CD14-positive monocyte (primary cell): ENCODE measurements at regions not wholly inside any gene's neighbourhood (a gene's known extent, or its start where the extent isn't known, plus 50 kb on each side); places are given as distances from the start of the nearest gene placed in this dataset.

Experiments used
- DNase-seq, 3 donors: peaks; one replicate each; pipeline ENCODE4 v3.0.0-alpha.2; 2011 to 2022
- H2AFZ ChIP-seq: 2 replicates; pipeline ENCODE4 v1.6.0; 2012; ENCODE audit warnings: mild to moderate bottlenecking, low read depth, low read length, inconsistent platforms; ENCODE audit not compliant: insufficient read depth, poor library complexity, severe bottlenecking
- H3K27ac ChIP-seq, 2 donors: 1 replicate in 1 of 2; 2 replicates in 1 of 2; pipeline ENCODE4 v1.5.1; 2012 to 2013; ENCODE audit warnings: low read length in 2 of 2, control low read depth in 1 of 2, inconsistent platforms in 1 of 2, low read depth in 1 of 2, mild to moderate bottlenecking in 1 of 2
- H3K27me3 ChIP-seq, 2 donors: one replicate each; pipeline versions ENCODE4 v1.6.0 to v1.6.1; 2011 to 2013; ENCODE audit warnings: low read length in 2 of 2; ENCODE audit not compliant: control insufficient read depth in 2 of 2, insufficient read depth in 2 of 2
- H3K36me3 ChIP-seq, 2 donors: replicated peaks in 1 of 2; 1 replicate in 1 of 2; 2 replicates in 1 of 2; pipeline versions ENCODE4 v1.5.1 to v1.6.1; 2012 to 2013; ENCODE audit warnings: low read length in 2 of 2, control low read depth in 1 of 2, inconsistent platforms in 1 of 2, mild to moderate bottlenecking in 1 of 2; ENCODE audit not compliant: insufficient read depth in 2 of 2, control insufficient read depth in 1 of 2
- H3K4me1 ChIP-seq, 2 donors: 1 replicate in 1 of 2; 2 replicates in 1 of 2; pipeline versions ENCODE4 v1.5.1 to v1.6.1; 2012 to 2013; ENCODE audit warnings: low read length in 2 of 2, control low read depth in 1 of 2, inconsistent platforms in 1 of 2, mild to moderate bottlenecking in 1 of 2, moderate library complexity in 1 of 2; ENCODE audit not compliant: insufficient read depth in 2 of 2, control insufficient read depth in 1 of 2
- H3K4me2 ChIP-seq: replicated peaks from 2 replicates; pipeline ENCODE3; 2012; ENCODE audit warnings: low read length, moderate library complexity, mild to moderate bottlenecking; ENCODE audit not compliant: poor library complexity, severe bottlenecking; ENCODE audit errors: extremely low read depth
- H3K4me3 ChIP-seq, 3 experiments: fragments of 200-600 bp in 1 of 3; sonication (generic) in 1 of 3; replicated peaks in 1 of 3; 1 replicate in 2 of 3; 2 replicates in 1 of 3; pipeline ENCODE4 v1.5.1; 2011 to 2013; ENCODE audit warnings: low read length in 3 of 3, mild to moderate bottlenecking in 3 of 3, control low read depth in 2 of 3, low read depth in 2 of 3, inconsistent platforms in 1 of 3, moderate library complexity in 1 of 3
- H3K79me2 ChIP-seq: 2 replicates; pipeline ENCODE4 v1.6.0; 2012; ENCODE audit warnings: mild to moderate bottlenecking, control low read depth, inconsistent platforms, low read length, moderate library complexity; ENCODE audit not compliant: insufficient read depth
- H3K9ac ChIP-seq: 2 replicates; pipeline ENCODE4 v1.6.0; 2017; ENCODE audit warnings: low read length, mild to moderate bottlenecking; ENCODE audit not compliant: insufficient read depth, poor library complexity, severe bottlenecking
- H3K9me3 ChIP-seq, 2 donors: replicated peaks in 1 of 2; 1 replicate in 1 of 2; 2 replicates in 1 of 2; pipeline versions ENCODE4 v1.5.1 to v1.6.1; 2012 to 2013; ENCODE audit warnings: low read length in 2 of 2, control low read depth in 1 of 2; ENCODE audit not compliant: control insufficient read depth in 1 of 2, insufficient read depth in 1 of 2
- H4K20me1 ChIP-seq: 2 replicates; pipeline ENCODE4 v1.6.0; 2012; ENCODE audit warnings: mild to moderate bottlenecking, low read length, control low read depth, moderate library complexity; ENCODE audit not compliant: insufficient read depth
- H3K27ac Mint-ChIP-seq, 7 donors: one replicate each; pipeline ENCODE4 v1.8.0; 2020; ENCODE audit warnings: mild to moderate bottlenecking in 7 of 7, mixed read lengths in 7 of 7, moderate library complexity in 6 of 7, inconsistent platforms in 2 of 7
- H3K27me3 Mint-ChIP-seq, 3 donors: one replicate each; pipeline ENCODE4 v1.8.0; 2021 to 2022; ENCODE audit warnings: low read depth in 3 of 3, mild to moderate bottlenecking in 3 of 3, mixed read lengths in 3 of 3, moderate library complexity in 3 of 3, inconsistent platforms in 1 of 3
- H3K36me3 Mint-ChIP-seq, 2 donors: one replicate each; pipeline ENCODE4 v1.8.0; 2020; ENCODE audit warnings: mixed read lengths in 2 of 2, inconsistent platforms in 1 of 2, mild to moderate bottlenecking in 1 of 2
- H3K4me1 Mint-ChIP-seq: one replicate; pipeline ENCODE4 v1.8.0; 2020; ENCODE audit warnings: mild to moderate bottlenecking, mixed read lengths
- H3K4me3 Mint-ChIP-seq, 2 donors: one replicate each; pipeline ENCODE4 v1.8.0; 2020; ENCODE audit warnings: mild to moderate bottlenecking in 2 of 2, mixed read lengths in 2 of 2, moderate library complexity in 1 of 2
- H3K9me3 Mint-ChIP-seq, 7 donors: one replicate each; pipeline ENCODE4 v1.8.0; 2020 to 2022; ENCODE audit warnings: mixed read lengths in 7 of 7, mild to moderate bottlenecking in 6 of 7, moderate library complexity in 6 of 7, inconsistent platforms in 2 of 7
- CTCF ChIP-seq: fragments of 200-600 bp; IDR thresholded peaks from one replicate; pipeline ENCODE4 v1.8.0; 2022; ENCODE audit warnings: antibody characterized with exemption, mild to moderate bottlenecking
- WGBS: methylation state at CpG from one replicate; pipeline ENCODE4 v1.1.5; 2013; ENCODE audit warnings: missing lambda C conversion rate; ENCODE audit not compliant: insufficient coverage; 5-methylcytosine and 5-hydroxymethylcytosine counted together
- intact Hi-C, 2 donors: fragments of 100-400 bp; cut with micrococcal nuclease; formaldehyde crosslinking; loops; one replicate each; pipeline versions ENCODE4 v1.15.0 to v1.15.1; 2023

GRCh38 chr11:79699246-79699645 lies 258.4 kb upstream of the TENM4 start:
- H3K27me3 Mint-ChIP-seq = peaks cover 0 to 4% (median 2%) of the 10 kb centered on the region in 3 donors
- Histone ChIP-seq H3K4me2 (no peak overlapping the region), H3K27ac (no peak overlapping the region), H3K4me3 (no peak overlapping the region), H4K20me1 (no peaks in the 10 kb centered on the region), H2AFZ (no peak overlapping the region), H3K79me2 (no peaks in the 10 kb centered on the region), H3K9me3 (peaks cover 8 to 10% of the 10 kb centered on the region in 2 donors), H3K27me3 (no peaks in the 10 kb centered on the region), H3K4me1 (no peaks in the 10 kb centered on the region), H3K36me3 (no peaks in the 10 kb centered on the region), H3K9ac (no peak overlapping the region)
- H3K4me3 Mint-ChIP-seq = no peak overlapping the region
- H3K36me3 Mint-ChIP-seq = no peaks in the 10 kb centered on the region
- no peak for DNase-seq
- intact Hi-C loops = no loop called here
- TF ChIP-seq CTCF = no peak
- H3K4me1 Mint-ChIP-seq = no peaks in the 10 kb centered on the region
- peaks cover 5 to 19% (median 10%) of the 10 kb centered on the region in 7 donors for H3K9me3 Mint-ChIP-seq
- H3K27ac Mint-ChIP-seq = no peak overlapping the region
- no CpG with 5 or more reads among the region's 1 CpG for WGBS

GRCh38 chr11:79697905-79698304 lies 257.1 kb upstream of the TENM4 start:
- intact Hi-C loops = no loop called here
- peaks cover 8 to 10% of the 10 kb centered on the region in 2 donors for H3K9me3 ChIP-seq
- H3K27ac ChIP-seq = no peak overlapping the region
- no peak overlapping the region for H3K9ac ChIP-seq
- no peaks in the 10 kb centered on the region for H3K4me1 ChIP-seq
- H3K4me3 ChIP-seq = no peak overlapping the region
- TF ChIP-seq CTCF = no peak
- H3K36me3 Mint-ChIP-seq = no peaks in the 10 kb centered on the region
- no peaks in the 10 kb centered on the region for H4K20me1 ChIP-seq
- peaks cover 0 to 4% (median 2%) of the 10 kb centered on the region in 3 donors for H3K27me3 Mint-ChIP-seq
- no peaks in the 10 kb centered on the region for H3K4me1 Mint-ChIP-seq
- no CpG with 5 or more reads among the region's 2 CpGs for WGBS
- H3K27ac Mint-ChIP-seq = no peak overlapping the region
- H3K27me3 ChIP-seq = no peaks in the 10 kb centered on the region
- no peaks in the 10 kb centered on the region for H3K79me2 ChIP-seq
- no peak overlapping the region for H2AFZ ChIP-seq
- no peaks in the 10 kb centered on the region for H3K36me3 ChIP-seq
- H3K4me3 Mint-ChIP-seq = no peak overlapping the region
- no peak overlapping the region for H3K4me2 ChIP-seq
- no peak for DNase-seq
- peaks cover 4 to 19% (median 10%) of the 10 kb centered on the region in 7 donors for H3K9me3 Mint-ChIP-seq
